Sigmoid colon (tissue), 6 donors: ENCODE measurements at regions not wholly inside any gene's neighbourhood (a gene's known extent, or its start where the extent isn't known, plus 50 kb on each side); places are given as distances from the start of the nearest gene placed in this dataset.

Experiments used
- DNase-seq: peaks from one replicate; pipeline ENCODE4 v3.0.0-alpha.2; 2019
- H3K27ac ChIP-seq, 4 donors: fragments of 200-600 bp; sonication (generic); one replicate each; pipeline ENCODE4 v1.5.1; 2016 to 2019; ENCODE audit warnings: mild to moderate bottlenecking in 1 of 4
- H3K27me3 ChIP-seq, 3 donors: fragments of 200-600 bp; sonication (generic); one replicate each; pipeline ENCODE4 v1.5.1; 2019; ENCODE audit warnings: mild to moderate bottlenecking in 1 of 3
- H3K36me3 ChIP-seq, 4 donors: fragments of 200-600 bp; sonication (generic); one replicate each; pipeline ENCODE4 v1.5.1; 2016 to 2019
- H3K4me1 ChIP-seq, 4 donors: fragments of 200-600 bp; sonication (generic); one replicate each; pipeline ENCODE4 v1.5.1; 2017 to 2019
- H3K4me3 ChIP-seq, 4 donors: fragments of 200-600 bp; sonication (generic); one replicate each; pipeline ENCODE4 v1.5.1; 2017 to 2019; ENCODE audit warnings: mild to moderate bottlenecking in 2 of 4, moderate library complexity in 1 of 4
- H3K9me3 ChIP-seq, 4 donors: fragments of 200-600 bp in 3 of 4; sonication (generic) in 3 of 4; one replicate each; pipeline versions ENCODE4 v1.5.1 to v1.6.1; 2013 to 2019
- EP300 ChIP-seq, 4 donors: sonication (generic); formaldehyde crosslinking; IDR thresholded peaks; one replicate each; pipeline ENCODE4 v1.6.1; 2017; ENCODE audit warnings: antibody characterized with exemption in 4 of 4
- POLR2A ChIP-seq, 2 donors: fragments of 450-650 bp; IDR thresholded peaks; one replicate each; pipeline ENCODE4 v1.6.1; 2016; ENCODE audit warnings: antibody characterized with exemption in 2 of 2, mild to moderate bottlenecking in 2 of 2, moderate library complexity in 2 of 2
- POLR2AphosphoS5 ChIP-seq, 4 donors: sonication (generic); formaldehyde crosslinking; IDR thresholded peaks; one replicate each; pipeline ENCODE4 v1.6.1; 2017; ENCODE audit warnings: antibody characterized with exemption in 4 of 4
- WGBS, 2 donors: extraction: QIAGEN DNeasy Blood & Tissue Kit; methylation state at CpG; one replicate each; pipeline ENCODE4 v1.1.7; 2013; 5-methylcytosine and 5-hydroxymethylcytosine counted together
- intact Hi-C: fragments of 100-400 bp; cut with DNase I; formaldehyde crosslinking; loops from one replicate; pipeline ENCODE4 v1.15.1; 2023
- TF ChIP-seq, protein P1 (sequence below), 4 experiments: fragments of 450-650 bp in 3 of 4; fragments of 200-600 bp in 1 of 4; IDR thresholded peaks; one replicate each; pipeline ENCODE4 v1.5.1; 2016 to 2019; ENCODE audit warnings: antibody characterized with exemption in 4 of 4, mild to moderate bottlenecking in 3 of 4, moderate library complexity in 2 of 4
- donor health status: healthy with polysubstance abuse.
- donor health status: healthy.

DNA sequence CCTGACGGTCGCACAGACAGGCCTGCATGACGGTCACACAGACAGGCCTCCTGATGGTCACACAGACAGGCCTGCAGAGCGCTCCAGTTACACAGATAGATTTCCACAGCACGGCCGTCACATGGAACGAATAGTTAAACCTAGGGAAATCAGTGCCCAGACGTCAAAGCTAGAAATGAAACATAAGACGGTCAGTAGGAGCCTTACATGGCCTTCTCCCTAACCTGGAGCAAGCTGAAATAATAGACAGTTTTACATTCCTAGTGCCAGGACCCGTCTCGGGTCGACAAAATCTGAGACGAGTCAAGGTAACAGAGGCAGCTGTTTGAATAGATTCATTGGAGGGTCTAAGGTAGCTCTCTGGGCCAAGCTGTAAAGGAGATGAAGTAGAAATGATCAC is 126.9 kb downstream of the MTNR1A start:
- Histone ChIP-seq H3K36me3 (no peaks in the 10 kb centered on the region), H3K4me1 (no peaks in the 10 kb centered on the region), H3K9me3 (no peaks in the 10 kb centered on the region), H3K27ac (no peak overlapping the region), H3K27me3 (no peaks in the 10 kb centered on the region), H3K4me3 (no peak overlapping the region)
- intact Hi-C loops = no loop called here
- 92 to 94% methylated on average over 13 of the region's 13 CpGs for WGBS, 2 donors
- no peak for DNase-seq
- no peak for TF ChIP-seq POLR2A (IDR thresholded peaks at IDR 0.05)
- TF ChIP-seq POLR2AphosphoS5 (IDR thresholded peaks at IDR 0.05) = no peak
- TF ChIP-seq EP300 (IDR thresholded peaks at IDR 0.05) = no peak
- TF ChIP-seq, protein P1, sequence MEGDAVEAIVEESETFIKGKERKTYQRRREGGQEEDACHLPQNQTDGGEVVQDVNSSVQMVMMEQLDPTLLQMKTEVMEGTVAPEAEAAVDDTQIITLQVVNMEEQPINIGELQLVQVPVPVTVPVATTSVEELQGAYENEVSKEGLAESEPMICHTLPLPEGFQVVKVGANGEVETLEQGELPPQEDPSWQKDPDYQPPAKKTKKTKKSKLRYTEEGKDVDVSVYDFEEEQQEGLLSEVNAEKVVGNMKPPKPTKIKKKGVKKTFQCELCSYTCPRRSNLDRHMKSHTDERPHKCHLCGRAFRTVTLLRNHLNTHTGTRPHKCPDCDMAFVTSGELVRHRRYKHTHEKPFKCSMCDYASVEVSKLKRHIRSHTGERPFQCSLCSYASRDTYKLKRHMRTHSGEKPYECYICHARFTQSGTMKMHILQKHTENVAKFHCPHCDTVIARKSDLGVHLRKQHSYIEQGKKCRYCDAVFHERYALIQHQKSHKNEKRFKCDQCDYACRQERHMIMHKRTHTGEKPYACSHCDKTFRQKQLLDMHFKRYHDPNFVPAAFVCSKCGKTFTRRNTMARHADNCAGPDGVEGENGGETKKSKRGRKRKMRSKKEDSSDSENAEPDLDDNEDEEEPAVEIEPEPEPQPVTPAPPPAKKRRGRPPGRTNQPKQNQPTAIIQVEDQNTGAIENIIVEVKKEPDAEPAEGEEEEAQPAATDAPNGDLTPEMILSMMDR (IDR thresholded peaks at IDR 0.05) = no peak

DNA sequence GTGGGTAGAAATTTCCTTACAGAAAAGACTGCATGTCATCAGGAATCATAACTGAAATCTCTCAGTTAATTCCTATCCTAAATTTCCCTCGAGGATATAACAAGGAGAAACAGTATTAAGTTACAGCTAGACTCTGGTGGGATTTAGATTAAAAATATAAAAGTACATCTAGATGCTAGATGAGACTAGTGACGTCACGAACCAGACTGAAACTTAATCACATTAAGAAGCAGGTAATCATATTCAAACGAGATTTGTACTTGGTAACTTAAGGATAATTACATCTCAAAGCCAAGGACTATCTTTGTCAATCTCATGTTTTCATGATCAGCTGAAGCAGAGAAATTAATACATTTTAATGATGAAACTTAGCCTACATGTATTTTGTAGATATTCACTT is 130.6 kb downstream of the MTNR1A start:
- intact Hi-C loops = no loop called here
- Histone ChIP-seq H3K27ac (no peak overlapping the region), H3K36me3 (no peaks in the 10 kb centered on the region), H3K4me3 (no peak overlapping the region), H3K9me3 (no peaks in the 10 kb centered on the region), H3K27me3 (no peaks in the 10 kb centered on the region), H3K4me1 (no peaks in the 10 kb centered on the region)
- 63 to 81% methylated on average over 4 of the region's 4 CpGs for WGBS, 2 donors
- DNase-seq = no peak
- no peak for TF ChIP-seq POLR2A (IDR thresholded peaks at IDR 0.05)
- TF ChIP-seq EP300 (IDR thresholded peaks at IDR 0.05) = no peak
- TF ChIP-seq POLR2AphosphoS5 (IDR thresholded peaks at IDR 0.05) = no peak
- TF ChIP-seq, protein P1 (IDR thresholded peaks at IDR 0.05) = no peak

DNA sequence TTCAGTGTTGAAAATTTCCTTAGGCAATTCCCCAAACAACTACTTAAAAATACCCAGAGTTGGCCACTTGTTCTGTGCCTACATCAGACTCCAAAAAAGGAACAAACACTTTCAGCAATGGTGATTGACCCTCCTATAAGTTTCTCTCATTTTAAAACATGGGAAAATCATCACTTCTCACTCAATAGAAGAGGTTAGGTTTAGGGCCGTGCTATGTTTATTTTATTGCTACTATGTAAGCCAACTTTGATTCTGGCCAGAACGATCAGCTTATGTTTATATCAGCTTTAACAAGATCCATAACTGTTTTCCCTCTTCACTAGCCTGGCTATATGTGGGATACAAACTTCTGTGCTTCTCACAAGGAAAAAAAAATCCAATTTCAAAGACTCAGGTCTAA is 133.1 kb downstream of the MTNR1A start:
- H3K36me3 ChIP-seq = no peaks in the 10 kb centered on the region
- TF ChIP-seq POLR2AphosphoS5 (IDR thresholded peaks at IDR 0.05) (no peak), POLR2A (IDR thresholded peaks at IDR 0.05) (no peak)
- TF ChIP-seq, protein P1 (IDR thresholded peaks at IDR 0.05) = no peak
- DNase-seq = no peak
- intact Hi-C loops = no loop called here
- WGBS, 2 donors = 12 to 57% methylated on average over 2 of the region's 2 CpGs
- no peaks in the 10 kb centered on the region for H3K27me3 ChIP-seq
- no peaks in the 10 kb centered on the region for H3K9me3 ChIP-seq
- H3K4me3 ChIP-seq = no peak overlapping the region
- no peak overlapping the region for H3K27ac ChIP-seq
- H3K4me1 ChIP-seq = no peaks in the 10 kb centered on the region

DNA sequence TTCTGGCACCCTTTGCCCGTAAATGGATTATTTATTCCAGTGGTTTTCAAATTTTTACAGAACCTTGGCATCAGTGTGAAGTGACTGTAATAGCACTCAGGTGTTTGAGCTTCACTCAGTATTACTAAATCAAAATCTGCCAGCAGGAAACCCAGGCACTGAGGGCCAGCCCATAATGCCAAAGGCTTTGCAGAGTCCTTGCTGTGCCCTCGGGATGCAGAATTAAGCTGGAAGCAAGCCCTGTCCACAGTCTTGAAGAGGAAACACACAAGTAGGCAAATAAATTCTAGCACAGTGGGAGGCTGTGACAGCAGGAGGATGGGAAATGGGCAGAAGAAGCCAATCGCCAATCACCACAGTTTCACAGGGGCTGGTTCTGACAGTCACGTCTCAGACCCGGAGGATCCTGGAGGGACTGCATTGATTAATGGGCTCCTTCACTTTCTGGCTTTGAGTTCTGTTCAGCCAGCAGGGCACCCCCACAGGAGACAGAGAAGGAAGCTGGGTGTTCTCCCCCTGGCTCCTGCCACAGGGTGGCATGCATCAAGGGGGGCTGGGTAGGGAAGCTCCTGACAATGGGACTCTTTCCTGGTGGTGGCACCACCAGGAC is 138.8 kb downstream of the MTNR1A start:
- Histone ChIP-seq H3K27ac (no peak overlapping the region), H3K4me1 (no peaks in the 10 kb centered on the region), H3K27me3 (no peaks in the 10 kb centered on the region), H3K9me3 (no peaks in the 10 kb centered on the region), H3K4me3 (no peak overlapping the region), H3K36me3 (no peaks in the 10 kb centered on the region)
- no peak for DNase-seq
- intact Hi-C loops = no loop called here
- TF ChIP-seq EP300 (IDR thresholded peaks at IDR 0.05) (no peak), POLR2AphosphoS5 (IDR thresholded peaks at IDR 0.05) (no peak), POLR2A (IDR thresholded peaks at IDR 0.05) (no peak)
- TF ChIP-seq, protein P1 (IDR thresholded peaks at IDR 0.05) = no peak
- 80 to 83% methylated on average over 5 of the region's 5 CpGs for WGBS, 2 donors

DNA sequence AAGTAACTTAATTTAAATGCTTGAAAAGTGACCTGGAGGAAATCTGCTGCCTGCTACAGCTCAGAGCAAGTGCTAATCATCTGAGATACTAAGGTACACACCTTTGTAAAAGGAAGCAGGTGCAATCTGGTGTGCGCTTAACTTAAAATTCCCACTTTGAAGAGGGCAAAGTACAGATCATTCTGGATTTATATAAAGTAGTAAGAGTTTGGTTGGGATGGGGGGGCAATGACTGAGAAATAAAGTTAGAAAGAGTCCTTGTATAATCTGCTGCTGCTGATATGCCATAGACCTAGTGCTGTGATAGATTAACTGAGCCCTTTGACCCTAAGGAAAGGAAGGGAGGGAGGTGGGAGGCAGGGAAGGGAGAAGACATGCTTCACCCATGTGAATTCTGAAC is 141.0 kb downstream of the MTNR1A start:
- intact Hi-C loops = no loop called here
- no peaks in the 10 kb centered on the region for H3K36me3 ChIP-seq
- DNase-seq = no peak
- no peaks in the 10 kb centered on the region for H3K27me3 ChIP-seq
- H3K9me3 ChIP-seq = no peaks in the 10 kb centered on the region
- H3K4me1 ChIP-seq = no peaks in the 10 kb centered on the region
- H3K4me3 ChIP-seq = no peak overlapping the region
- 19 to 75% methylated on average over 1 of the region's 1 CpG for WGBS, 2 donors
- TF ChIP-seq, protein P1 (IDR thresholded peaks at IDR 0.05) = no peak
- TF ChIP-seq POLR2AphosphoS5 (IDR thresholded peaks at IDR 0.05) (no peak), POLR2A (IDR thresholded peaks at IDR 0.05) (no peak), EP300 (IDR thresholded peaks at IDR 0.05) (no peak)
- no peak overlapping the region for H3K27ac ChIP-seq
